OCI-LY1 (cell line): ENCODE measurements at regions not wholly inside any gene's neighbourhood (a gene's known extent, or its start where the extent isn't known, plus 50 kb on each side); places are given as distances from the start of the nearest gene placed in this dataset.
"Not testable (repeated sequence)": the region's sequence is repeated elsewhere in the genome, so short reads cannot be mapped to it uniquely, and the experiment has no call there.

Experiments
- H2AFZ ChIP-seq: fragments of 200-600 bp; sonication (generic), shearing (Covaris generic); 2 replicates; pipeline ENCODE4 v1.6.0; 2014; ENCODE audit warnings: antibody characterized with exemption, mild to moderate bottlenecking, low read length
- H3F3A ChIP-seq: fragments of 200-600 bp; sonication (generic), shearing (Covaris generic); 2 replicates; pipeline ENCODE4 v1.6.0; 2014; ENCODE audit warnings: mild to moderate bottlenecking, antibody characterized with exemption, low read length, moderate library complexity; ENCODE audit not compliant: insufficient read depth
- H3K27ac ChIP-seq: fragments of 200-600 bp; sonication (generic); 2 replicates; pipeline ENCODE4 v1.5.1; 2014; ENCODE audit warnings: low read length, mixed run types, mild to moderate bottlenecking, low read depth; ENCODE audit not compliant: poor library complexity, severe bottlenecking
- H3K27me3 ChIP-seq: fragments of 200-600 bp; sonication (generic); 2 replicates; pipeline ENCODE4 v1.6.0; 2014; ENCODE audit warnings: antibody characterized with exemption, mild to moderate bottlenecking, low read length, moderate library complexity; ENCODE audit not compliant: insufficient read depth
- H3K36me3 ChIP-seq: fragments of 200-600 bp; sonication (generic); 2 replicates; pipeline ENCODE4 v1.6.1; 2014; ENCODE audit warnings: mild to moderate bottlenecking, antibody characterized with exemption, low read length, moderate library complexity, mixed read lengths; ENCODE audit not compliant: insufficient read depth
- H3K4me1 ChIP-seq: fragments of 200-600 bp; sonication (generic); 2 replicates; pipeline ENCODE4 v1.5.1; 2014; ENCODE audit warnings: mild to moderate bottlenecking, low read length, moderate library complexity; ENCODE audit not compliant: insufficient read depth, severe bottlenecking
- H3K4me2 ChIP-seq: fragments of 200-600 bp; sonication (generic), shearing (Covaris generic); 2 replicates; pipeline ENCODE4 v1.6.1; 2014; ENCODE audit warnings: low read length
- H3K4me3 ChIP-seq: fragments of 200-600 bp; sonication (generic); 2 replicates; pipeline ENCODE4 v1.5.1; 2014; ENCODE audit warnings: low read length, low read depth, mild to moderate bottlenecking, mixed read lengths; ENCODE audit not compliant: poor library complexity, severe bottlenecking
- H3K79me2 ChIP-seq: fragments of 200-600 bp; shearing (Covaris generic); 2 replicates; pipeline ENCODE4 v1.6.1; 2016; ENCODE audit warnings: mixed run types, low read length, mixed read lengths; ENCODE audit not compliant: insufficient read depth
- H3K9ac ChIP-seq: fragments of 200-600 bp; sonication (generic), shearing (Covaris generic); 2 replicates; pipeline ENCODE4 v1.6.1; 2014; ENCODE audit warnings: mild to moderate bottlenecking, low read length, mixed read lengths
- H3K9me2 ChIP-seq: fragments of 200-600 bp; sonication (generic), shearing (Covaris generic); 2 replicates; pipeline ENCODE4 v1.6.1; 2014; ENCODE audit warnings: low read depth, mild to moderate bottlenecking, low read length, mixed read lengths
- H3K9me3 ChIP-seq: fragments of 200-600 bp; shearing (Covaris generic); 2 replicates; pipeline ENCODE4 v1.6.1; 2014; ENCODE audit warnings: low read length, mixed read lengths
- H4K20me1 ChIP-seq: fragments of 200-600 bp; sonication (generic), shearing (Covaris generic); 2 replicates; pipeline ENCODE4 v1.6.0; 2016; ENCODE audit warnings: mild to moderate bottlenecking, low read length; ENCODE audit not compliant: insufficient read depth
- EZH2 ChIP-seq: fragments of 200-600 bp; sonication (generic), shearing (Covaris generic); IDR thresholded peaks from 2 replicates; pipeline ENCODE4 v1.8.0; 2017; ENCODE audit warnings: borderline replicate concordance, mixed run types, mild to moderate bottlenecking, antibody characterized with exemption, low read length, moderate library complexity, mixed read lengths
- TF ChIP-seq, protein P1 (sequence below): fragments of 200-600 bp; sonication (generic), shearing (Covaris generic); IDR thresholded peaks from 2 replicates; pipeline ENCODE4 v1.5.1; 2017; ENCODE audit warnings: mild to moderate bottlenecking, antibody characterized with exemption, low read length, moderate library complexity, mixed read lengths

DNA sequence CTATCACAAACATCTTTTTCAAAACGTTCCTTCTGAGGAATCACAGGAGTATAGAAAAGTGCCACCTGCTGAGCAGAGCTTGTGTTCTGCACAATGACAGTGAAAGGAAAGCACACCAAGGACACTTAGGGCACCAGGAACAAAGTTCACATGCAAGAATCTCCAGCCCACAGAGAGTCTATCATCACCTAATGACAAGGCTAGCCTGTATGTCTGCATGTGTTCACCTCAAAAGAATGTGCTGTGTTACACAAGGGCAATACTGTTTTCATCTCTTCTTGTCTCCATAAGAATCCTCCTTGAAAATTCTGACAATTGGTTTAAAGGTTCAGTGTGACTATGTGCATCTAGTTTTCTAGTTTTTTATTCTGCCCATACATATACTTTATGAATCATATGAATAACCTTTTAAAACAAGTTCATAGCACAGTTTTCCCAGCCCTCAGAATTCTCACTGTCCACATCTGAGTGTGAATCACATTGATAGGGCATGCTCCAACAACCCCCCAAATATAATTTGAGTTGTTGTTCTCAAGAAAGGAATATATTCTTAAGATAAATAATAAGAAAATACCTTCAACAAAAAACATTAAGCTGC lies 118.0 kb downstream of the PWWP3B start:
- Histone ChIP-seq H3K9me3 (no peaks in the 10 kb centered on the region), H3F3A (no peaks in the 10 kb centered on the region), H3K4me3 (no peak overlapping the region), H3K36me3 (no peaks in the 10 kb centered on the region), H2AFZ (no peak overlapping the region), H3K27me3 (no peaks in the 10 kb centered on the region), H3K79me2 (no peaks in the 10 kb centered on the region), H3K4me2 (no peak overlapping the region), H4K20me1 (no peaks in the 10 kb centered on the region), H3K9me2 (no peaks in the 10 kb centered on the region), H3K27ac (no peak overlapping the region), H3K4me1 (no peaks in the 10 kb centered on the region), H3K9ac (no peak overlapping the region)
- no peak for TF ChIP-seq EZH2
- TF ChIP-seq, protein P1, sequence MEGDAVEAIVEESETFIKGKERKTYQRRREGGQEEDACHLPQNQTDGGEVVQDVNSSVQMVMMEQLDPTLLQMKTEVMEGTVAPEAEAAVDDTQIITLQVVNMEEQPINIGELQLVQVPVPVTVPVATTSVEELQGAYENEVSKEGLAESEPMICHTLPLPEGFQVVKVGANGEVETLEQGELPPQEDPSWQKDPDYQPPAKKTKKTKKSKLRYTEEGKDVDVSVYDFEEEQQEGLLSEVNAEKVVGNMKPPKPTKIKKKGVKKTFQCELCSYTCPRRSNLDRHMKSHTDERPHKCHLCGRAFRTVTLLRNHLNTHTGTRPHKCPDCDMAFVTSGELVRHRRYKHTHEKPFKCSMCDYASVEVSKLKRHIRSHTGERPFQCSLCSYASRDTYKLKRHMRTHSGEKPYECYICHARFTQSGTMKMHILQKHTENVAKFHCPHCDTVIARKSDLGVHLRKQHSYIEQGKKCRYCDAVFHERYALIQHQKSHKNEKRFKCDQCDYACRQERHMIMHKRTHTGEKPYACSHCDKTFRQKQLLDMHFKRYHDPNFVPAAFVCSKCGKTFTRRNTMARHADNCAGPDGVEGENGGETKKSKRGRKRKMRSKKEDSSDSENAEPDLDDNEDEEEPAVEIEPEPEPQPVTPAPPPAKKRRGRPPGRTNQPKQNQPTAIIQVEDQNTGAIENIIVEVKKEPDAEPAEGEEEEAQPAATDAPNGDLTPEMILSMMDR = no peak

DNA sequence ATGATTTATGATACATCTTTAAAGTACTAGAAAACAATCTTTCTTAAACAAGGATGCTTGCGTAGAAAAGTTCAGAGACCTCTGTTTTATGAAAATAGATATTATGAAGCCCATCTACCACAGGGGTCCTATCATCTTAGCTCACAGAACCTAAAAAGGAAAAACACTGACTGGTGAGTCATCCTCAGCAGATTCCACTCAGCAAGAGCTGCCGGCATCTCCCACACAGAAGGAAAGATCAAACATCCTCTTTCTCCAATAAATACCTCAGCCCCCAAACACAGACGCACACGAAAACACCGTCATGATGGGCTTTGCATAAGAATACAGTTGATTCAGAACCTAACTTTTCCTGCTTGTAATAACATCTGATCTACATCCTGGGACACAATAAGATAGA lies 122.7 kb downstream of the PWWP3B start:
- H3K9me2 ChIP-seq, H3K79me2 ChIP-seq, H4K20me1 ChIP-seq, H3K9me3 ChIP-seq, H3K4me2 ChIP-seq, H3K9ac ChIP-seq, H3K27ac ChIP-seq, H3F3A ChIP-seq, H3K27me3 ChIP-seq, H3K4me1 ChIP-seq, H3K36me3 ChIP-seq, H3K4me3 ChIP-seq, H2AFZ ChIP-seq: not testable (repeated sequence)

DNA sequence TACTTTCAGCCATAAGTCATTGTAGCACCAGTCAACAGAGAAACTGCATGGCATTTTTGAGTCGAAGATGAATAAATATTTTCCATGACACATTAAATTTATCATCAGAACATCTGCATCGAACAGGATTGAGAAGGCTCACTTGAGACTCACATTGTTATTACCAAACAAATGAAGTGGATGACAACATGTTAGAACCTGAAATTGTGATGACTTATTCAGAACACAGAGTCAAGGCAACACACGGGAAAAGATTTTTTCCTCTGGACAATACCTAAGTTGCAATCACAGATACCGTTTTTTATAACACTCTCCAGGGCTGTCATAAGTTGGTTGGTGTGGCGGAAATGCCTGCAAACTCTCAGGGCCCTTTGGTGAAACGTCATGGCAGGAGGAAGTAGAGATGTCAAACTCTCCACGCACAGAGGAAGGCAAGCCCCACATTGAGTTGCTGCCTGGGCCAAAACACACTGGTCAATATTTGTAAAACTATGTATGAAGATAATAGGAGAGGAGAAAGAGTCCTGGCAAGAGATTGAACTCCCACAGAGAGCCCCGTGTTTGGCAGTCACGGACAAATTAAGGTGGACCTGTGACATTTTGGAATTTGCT lies 123.8 kb downstream of the PWWP3B start:
- H2AFZ ChIP-seq, H3K36me3 ChIP-seq, H3K27me3 ChIP-seq, H3K9me3 ChIP-seq, H3K27ac ChIP-seq, H3K4me2 ChIP-seq, H3K9me2 ChIP-seq, H3K9ac ChIP-seq, H4K20me1 ChIP-seq, H3F3A ChIP-seq, H3K4me1 ChIP-seq, H3K79me2 ChIP-seq, H3K4me3 ChIP-seq: not testable (repeated sequence)

DNA sequence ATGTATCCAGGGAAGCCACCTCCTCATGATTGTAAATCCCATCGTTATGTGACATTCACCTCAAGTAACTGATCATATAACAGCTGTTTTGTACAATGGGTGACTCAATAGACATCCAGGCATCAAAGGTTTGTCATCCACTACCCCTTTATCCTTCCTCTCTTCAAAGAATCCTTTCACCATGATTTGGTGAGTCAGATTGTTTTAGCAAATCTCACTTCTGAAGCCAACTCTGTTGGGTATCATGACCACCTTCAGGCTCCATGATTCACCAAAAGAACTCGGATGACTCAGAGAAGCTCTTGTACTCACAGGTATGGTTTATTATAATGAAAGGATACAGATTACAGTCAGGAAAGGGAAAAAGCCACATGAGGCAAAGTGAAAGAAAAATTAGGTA lies 132.1 kb downstream of the PWWP3B start:
- H3K27me3 ChIP-seq = no peaks in the 10 kb centered on the region
- H3K4me1 ChIP-seq = no peaks in the 10 kb centered on the region
- no peak for TF ChIP-seq EZH2
- TF ChIP-seq, protein P1 = no peak
- no peak overlapping the region for H3K27ac ChIP-seq
- no peaks in the 10 kb centered on the region for H3K9me3 ChIP-seq
- no peaks in the 10 kb centered on the region for H4K20me1 ChIP-seq
- no peaks in the 10 kb centered on the region for H3K9me2 ChIP-seq
- H3F3A ChIP-seq = no peaks in the 10 kb centered on the region
- H3K79me2 ChIP-seq = no peaks in the 10 kb centered on the region
- H3K4me3 ChIP-seq = no peak overlapping the region
- no peak overlapping the region for H3K9ac ChIP-seq
- no peak overlapping the region for H2AFZ ChIP-seq
- H3K36me3 ChIP-seq = no peaks in the 10 kb centered on the region
- H3K4me2 ChIP-seq = no peak overlapping the region
